ENCODE measurements at regions not wholly inside any gene's neighbourhood (a gene's known extent, or its start where the extent isn't known, plus 50 kb on each side); places are given as distances from the start of the nearest gene placed in this dataset.

- Histone ChIP-seq H3K9me3 (ENCODE audit: severe bottlenecking) (no peaks in the 10 kb centered on the region), H3K27me3 (ENCODE audit: insufficient read depth, low read depth, severe bottlenecking) (no peaks in the 10 kb centered on the region), H3K4me3 (ENCODE audit: low read depth, low read length) (no peak overlapping the region), H3K27ac (no peak overlapping the region), H3K36me3 (no peaks in the 10 kb centered on the region)
- DNase-seq, result no peak
- no peak for TF ChIP-seq CTCF (IDR thresholded peaks at IDR 0.05; ENCODE audit: low read depth, low read length)
These were observed 100.8 kb upstream of the TPM1 start for GRCh38 chr15:62941699-62942098.

- TF ChIP-seq CTCF (IDR thresholded peaks at IDR 0.05; ENCODE audit: low read depth, low read length), result no peak
- H3K36me3 ChIP-seq, result no peaks in the 10 kb centered on the region
- no peak for DNase-seq
- H3K27ac ChIP-seq, result no peak overlapping the region
- H3K9me3 ChIP-seq (ENCODE audit: severe bottlenecking), result no peaks in the 10 kb centered on the region
- no peak overlapping the region for H3K4me3 ChIP-seq (ENCODE audit: low read depth, low read length)
- H3K27me3 ChIP-seq (ENCODE audit: insufficient read depth, low read depth, severe bottlenecking), result no peaks in the 10 kb centered on the region
These were observed 100.1 kb upstream of the TPM1 start for GRCh38 chr15:62942428-62942827.

GRCh38 chr15:62945063-62945462 lies 97.5 kb upstream of the TPM1 start:
- Histone ChIP-seq H3K9me3 (ENCODE audit: severe bottlenecking) (no peaks in the 10 kb centered on the region), H3K27ac (no peak overlapping the region), H3K4me3 (ENCODE audit: low read depth, low read length) (no peak overlapping the region), H3K27me3 (ENCODE audit: insufficient read depth, low read depth, severe bottlenecking) (no peaks in the 10 kb centered on the region), H3K36me3 (no peaks in the 10 kb centered on the region)
- no peak for TF ChIP-seq CTCF (IDR thresholded peaks at IDR 0.05; ENCODE audit: low read depth, low read length)
- DNase-seq, result no peak

GRCh38 chr15:62945760-62946159 lies 96.8 kb upstream of the TPM1 start:
- Histone ChIP-seq H3K27ac (no peak overlapping the region), H3K27me3 (ENCODE audit: insufficient read depth, low read depth, severe bottlenecking) (no peaks in the 10 kb centered on the region), H3K9me3 (ENCODE audit: severe bottlenecking) (no peaks in the 10 kb centered on the region), H3K36me3 (no peaks in the 10 kb centered on the region), H3K4me3 (ENCODE audit: low read depth, low read length) (no peak overlapping the region)
- TF ChIP-seq CTCF (IDR thresholded peaks at IDR 0.05; ENCODE audit: low read depth, low read length), result no peak
- no peak for DNase-seq

GRCh38 chr15:62946940-62947339 lies 95.6 kb upstream of the TPM1 start:
- DNase-seq, result no peak
- H3K9me3 ChIP-seq (ENCODE audit: severe bottlenecking), result no peaks in the 10 kb centered on the region
- no peak for TF ChIP-seq CTCF (IDR thresholded peaks at IDR 0.05; ENCODE audit: low read depth, low read length)
- H3K36me3 ChIP-seq, result no peaks in the 10 kb centered on the region
- H3K4me3 ChIP-seq (ENCODE audit: low read depth, low read length), result no peak overlapping the region
- H3K27ac ChIP-seq, result no peak overlapping the region
- no peaks in the 10 kb centered on the region for H3K27me3 ChIP-seq (ENCODE audit: insufficient read depth, low read depth, severe bottlenecking)

- Histone ChIP-seq H3K27me3 (ENCODE audit: insufficient read depth, low read depth, severe bottlenecking) (no peaks in the 10 kb centered on the region), H3K9me3 (ENCODE audit: severe bottlenecking) (no peaks in the 10 kb centered on the region), H3K36me3 (no peaks in the 10 kb centered on the region), H3K27ac (no peak overlapping the region), H3K4me3 (ENCODE audit: low read depth, low read length) (no peak overlapping the region)
- TF ChIP-seq CTCF (IDR thresholded peaks at IDR 0.05; ENCODE audit: low read depth, low read length), result no peak
- DNase-seq, result no peak
These were observed 92.0 kb upstream of the TPM1 start for GRCh38 chr15:62950462-62950931.

Data from WERI-Rb-1 (cell line).